Adrenal gland (tissue), 9 donors: ENCODE measurements at regions not wholly inside any gene's neighbourhood (a gene's known extent, or its start where the extent isn't known, plus 50 kb on each side); places are given as distances from the start of the nearest gene placed in this dataset.

Experiments
- DNase-seq, 7 donors: peaks; one replicate each; pipeline ENCODE4 v3.0.0-alpha.2; 2019 to 2020
- H3K27ac ChIP-seq, 5 donors: fragments of 200-600 bp; sonication (generic) in 4 of 5; 1 replicate in 3 of 5; 2 replicates in 2 of 5; pipeline versions ENCODE4 v1.5.1 to v1.8.0; 2016 to 2020; ENCODE audit warnings: mild to moderate bottlenecking in 1 of 5
- H3K27me3 ChIP-seq: fragments of 200-600 bp; 2 replicates; pipeline ENCODE4 v1.8.0; 2021
- H3K36me3 ChIP-seq, 2 donors: fragments of 200-600 bp; replicated peaks in 1 of 2; 1 replicate in 1 of 2; 2 replicates in 1 of 2; pipeline versions ENCODE4 v1.5.1 to v1.8.0; 2018 to 2022
- H3K4me1 ChIP-seq, 2 donors: fragments of 200-600 bp; replicated peaks in 1 of 2; 1 replicate in 1 of 2; 2 replicates in 1 of 2; pipeline versions ENCODE4 v1.5.1 to v1.8.0; 2018 to 2021
- H3K4me3 ChIP-seq, 4 donors: fragments of 200-600 bp; sonication (generic) in 3 of 4; one replicate each; pipeline ENCODE4 v1.5.1; 2016 to 2018
- H3K9me3 ChIP-seq, 3 donors: fragments of 200-600 bp; sonication (generic) in 1 of 3; replicated peaks in 1 of 3; 1 replicate in 2 of 3; 2 replicates in 1 of 3; pipeline versions ENCODE4 v1.5.1 to v1.8.0; 2016 to 2021
- POLR2A ChIP-seq, 2 donors: fragments of 450-650 bp; IDR thresholded peaks; one replicate each; pipeline ENCODE4 v1.6.1; 2017; ENCODE audit warnings: antibody characterized with exemption in 2 of 2, mild to moderate bottlenecking in 2 of 2, moderate library complexity in 1 of 2
- WGBS, 4 donors: extraction: QIAGEN DNeasy Blood & Tissue Kit in 2 of 4; methylation state at CpG; one replicate each; pipeline versions ENCODE4 v1.1.5 to v1.1.7; 2013 to 2017; 5-methylcytosine and 5-hydroxymethylcytosine counted together
- intact Hi-C, 2 donors: fragments of 100-400 bp; cut with DNase I; formaldehyde crosslinking; loops; one replicate each; pipeline versions ENCODE4 v1.14.1 to v1.15.0; 2022 to 2023
- TF ChIP-seq, protein P1 (sequence below), 6 experiments: fragments of 450-650 bp in 4 of 6; fragments of 200-600 bp in 2 of 6; sonication (generic) in 1 of 6; IDR thresholded peaks; 1 replicate in 5 of 6; 2 replicates in 1 of 6; pipeline versions ENCODE4 v1.5.1 to v1.8.0; 2016 to 2021; ENCODE audit warnings: antibody characterized with exemption in 6 of 6, mild to moderate bottlenecking in 2 of 6, moderate library complexity in 1 of 6
- donor health status: healthy with polysubstance abuse.
- donor health status: Bipolar disorder and iron deficiency.
- donor health status: DM: yes; HTN: yes; CAD: no.
- donor health status: DM: no; HTN: no; CAD: no.
- donor health status: DM: no; HTN: no; CAD: no.

DNA sequence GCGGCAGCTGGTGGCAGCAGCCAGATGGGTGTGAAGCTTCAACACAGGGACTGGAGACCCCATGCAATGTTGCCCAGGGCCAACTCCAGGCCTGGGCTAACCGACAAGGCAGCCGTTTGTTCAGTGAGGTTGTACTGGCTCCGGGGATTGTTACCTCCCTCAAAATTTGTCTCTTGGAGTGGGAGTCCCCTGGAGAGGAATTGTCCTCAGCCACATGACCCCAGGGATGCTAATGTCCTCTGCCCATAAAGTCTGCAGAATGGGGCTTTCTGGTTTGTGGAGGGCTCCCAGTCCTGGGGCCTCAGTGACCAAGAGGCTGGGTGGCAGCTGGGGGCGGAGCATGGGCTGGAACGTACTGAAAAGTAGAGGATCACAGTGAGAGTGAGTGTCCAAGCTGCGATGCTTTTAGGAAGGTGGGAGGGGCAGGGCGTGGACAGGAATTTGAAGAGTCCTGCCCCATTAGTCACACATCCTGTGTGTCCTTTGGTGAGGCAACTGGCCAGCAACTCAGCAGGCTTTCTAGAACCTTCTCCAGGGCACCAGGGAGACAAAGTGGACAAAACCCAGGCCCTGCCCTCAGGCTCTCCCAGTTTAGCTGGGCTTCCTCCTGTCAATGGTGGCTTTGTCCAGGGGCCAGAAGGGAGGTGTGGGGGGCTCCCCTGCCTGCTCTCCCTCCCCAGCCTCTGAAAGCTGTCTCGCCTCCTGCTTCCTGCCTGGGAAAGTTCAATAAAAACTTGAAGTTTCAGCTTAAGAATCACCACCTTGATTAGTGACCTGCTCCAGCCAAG is 114.0 kb downstream of the NSG2 start:
- 58 to 77% (median 69%) methylated on average over 4 to 9 of the region's 9 CpGs for WGBS, 4 donors
- no peaks in the 10 kb centered on the region for H3K4me1 ChIP-seq
- DNase-seq, result peak in 1 of 7 donors; percentile 41
- intact Hi-C loops, result no loop called here
- peaks cover 0 to 8% (median 0%) of the 10 kb centered on the region in 3 donors for H3K9me3 ChIP-seq
- TF ChIP-seq POLR2A (IDR thresholded peaks at IDR 0.05), result no peak
- TF ChIP-seq, protein P1, sequence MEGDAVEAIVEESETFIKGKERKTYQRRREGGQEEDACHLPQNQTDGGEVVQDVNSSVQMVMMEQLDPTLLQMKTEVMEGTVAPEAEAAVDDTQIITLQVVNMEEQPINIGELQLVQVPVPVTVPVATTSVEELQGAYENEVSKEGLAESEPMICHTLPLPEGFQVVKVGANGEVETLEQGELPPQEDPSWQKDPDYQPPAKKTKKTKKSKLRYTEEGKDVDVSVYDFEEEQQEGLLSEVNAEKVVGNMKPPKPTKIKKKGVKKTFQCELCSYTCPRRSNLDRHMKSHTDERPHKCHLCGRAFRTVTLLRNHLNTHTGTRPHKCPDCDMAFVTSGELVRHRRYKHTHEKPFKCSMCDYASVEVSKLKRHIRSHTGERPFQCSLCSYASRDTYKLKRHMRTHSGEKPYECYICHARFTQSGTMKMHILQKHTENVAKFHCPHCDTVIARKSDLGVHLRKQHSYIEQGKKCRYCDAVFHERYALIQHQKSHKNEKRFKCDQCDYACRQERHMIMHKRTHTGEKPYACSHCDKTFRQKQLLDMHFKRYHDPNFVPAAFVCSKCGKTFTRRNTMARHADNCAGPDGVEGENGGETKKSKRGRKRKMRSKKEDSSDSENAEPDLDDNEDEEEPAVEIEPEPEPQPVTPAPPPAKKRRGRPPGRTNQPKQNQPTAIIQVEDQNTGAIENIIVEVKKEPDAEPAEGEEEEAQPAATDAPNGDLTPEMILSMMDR (IDR thresholded peaks at IDR 0.05), result no peak
- no peak overlapping the region for H3K27ac ChIP-seq
- H3K4me3 ChIP-seq, result no peak overlapping the region
- H3K27me3 ChIP-seq, result no peaks in the 10 kb centered on the region
- H3K36me3 ChIP-seq, result no peaks in the 10 kb centered on the region

DNA sequence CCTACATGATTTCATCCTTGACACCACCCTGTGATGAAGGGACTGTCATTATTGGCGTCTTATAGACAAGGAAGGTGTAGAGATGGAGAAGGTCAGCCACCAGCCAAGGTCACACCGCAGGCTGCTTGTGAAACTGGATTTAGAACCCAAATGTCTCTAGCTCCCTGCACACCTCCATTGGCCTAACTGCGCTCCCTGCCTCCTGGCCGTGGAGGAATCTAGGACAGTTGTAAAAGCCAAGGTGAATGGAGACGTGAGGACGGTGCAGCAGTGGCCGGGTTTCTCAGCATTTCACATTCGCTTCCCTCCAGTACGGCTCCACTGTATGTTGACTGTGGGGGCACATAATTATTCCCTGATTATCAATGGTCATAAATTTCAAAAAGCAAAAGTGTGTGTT is 119.9 kb downstream of the NSG2 start:
- 66 to 79% (median 70%) methylated on average over 9 of the region's 9 CpGs for WGBS, 4 donors
- intact Hi-C loops, result no loop called here
- Histone ChIP-seq H3K4me3 (no peak overlapping the region), H3K27me3 (no peaks in the 10 kb centered on the region), H3K36me3 (no peaks in the 10 kb centered on the region), H3K9me3 (peaks cover 0 to 3% (median 0%) of the 10 kb centered on the region in 3 donors), H3K27ac (no peak overlapping the region), H3K4me1 (no peaks in the 10 kb centered on the region)
- TF ChIP-seq, protein P1 (IDR thresholded peaks at IDR 0.05), result no peak
- no peak for TF ChIP-seq POLR2A (IDR thresholded peaks at IDR 0.05)
- peak in 1 of 7 donors; percentile 20 for DNase-seq

DNA sequence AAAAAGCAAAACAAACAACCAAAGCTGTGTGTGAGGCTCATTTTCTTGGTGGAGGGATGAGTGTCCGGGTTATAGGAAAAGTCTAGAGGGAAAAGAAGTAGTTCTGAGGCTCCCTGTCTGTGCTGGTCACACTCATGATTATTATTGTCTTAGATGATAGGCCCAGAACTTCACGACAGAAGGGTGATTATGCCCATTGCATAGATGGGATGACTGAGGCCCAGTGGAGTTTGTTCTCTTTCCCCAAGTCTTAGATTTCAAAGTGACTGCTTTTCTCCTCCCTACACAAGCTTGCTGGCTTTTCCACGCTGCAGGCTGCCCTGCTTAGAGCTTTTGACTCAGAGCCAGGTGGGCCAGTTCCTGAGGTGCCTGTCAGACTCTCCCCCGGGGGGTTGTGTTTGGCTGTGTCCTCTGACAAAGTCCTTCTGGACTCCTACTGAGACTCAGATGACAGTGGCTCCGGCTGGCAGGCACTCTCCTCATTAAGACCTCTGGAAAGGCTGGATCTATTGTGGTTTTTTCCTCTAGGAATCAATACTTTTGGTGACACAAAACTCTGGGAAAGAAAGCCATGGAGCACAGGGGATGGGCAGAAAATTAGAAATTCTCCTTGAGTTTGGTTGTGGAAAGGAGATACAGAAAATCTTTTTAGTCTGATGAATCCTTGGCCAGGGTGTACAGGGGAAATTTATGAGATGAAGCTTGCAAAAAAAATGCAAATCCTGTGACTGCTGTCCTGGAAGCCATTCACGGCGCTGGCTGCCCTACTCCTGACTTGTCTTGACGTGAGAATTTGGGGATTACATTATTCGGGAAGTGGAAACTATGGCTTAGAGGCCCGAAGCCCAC is 120.9 kb downstream of the NSG2 start:
- Histone ChIP-seq H3K4me3 (no peak overlapping the region), H3K9me3 (peaks cover 0 to 3% (median 0%) of the 10 kb centered on the region in 3 donors), H3K27ac (no peak overlapping the region), H3K4me1 (no peaks in the 10 kb centered on the region), H3K36me3 (no peaks in the 10 kb centered on the region), H3K27me3 (no peaks in the 10 kb centered on the region)
- intact Hi-C loops, result no loop called here
- TF ChIP-seq, protein P1 (IDR thresholded peaks at IDR 0.05), result no peak
- TF ChIP-seq POLR2A (IDR thresholded peaks at IDR 0.05), result no peak
- DNase-seq, result peak in 1 of 7 donors; percentile 38
- WGBS, 4 donors, result 60 to 78% (median 72%) methylated on average over 10 of the region's 10 CpGs
